ENCODE measurements at regions not wholly inside any gene's neighbourhood (a gene's known extent, or its start where the extent isn't known, plus 50 kb on each side); places are given as distances from the start of the nearest gene placed in this dataset.
"Not testable (repeated sequence)": the region's sequence is repeated elsewhere in the genome, so short reads cannot be mapped to it uniquely, and the experiment has no call there.

GRCh38 chr5:110872963-110873362 is 134.2 kb downstream of the SLC25A46 start:
- DNase-seq, result no peak

GRCh38 chr5:110873773-110874437 is 135.1 kb downstream of the SLC25A46 start:
- no peak for DNase-seq

- DNase-seq, result not testable (repeated sequence)
These were observed 136.3 kb downstream of the SLC25A46 start for GRCh38 chr5:110875115-110875514.

- no peak for DNase-seq
These were observed 139.3 kb downstream of the SLC25A46 start for GRCh38 chr5:110878115-110878514.

GRCh38 chr5:110879675-110880074 is 140.9 kb downstream of the SLC25A46 start:
- DNase-seq, result no peak

GRCh38 chr5:110880413-110880812 is 141.6 kb downstream of the SLC25A46 start:
- no peak for DNase-seq

GRCh38 chr5:110884005-110884404 is 145.2 kb downstream of the SLC25A46 start:
- no peak for DNase-seq

GRCh38 chr5:110887170-110887569 is 148.4 kb downstream of the SLC25A46 start:
- not testable (repeated sequence) for DNase-seq

- not testable (repeated sequence) for DNase-seq
These were observed 155.2 kb downstream of the SLC25A46 start for GRCh38 chr5:110893854-110894483.

GRCh38 chr5:110894805-110895204 is 156.0 kb downstream of the SLC25A46 start:
- no peak for DNase-seq

- DNase-seq, result no peak
These were observed 158.1 kb downstream of the SLC25A46 start for GRCh38 chr5:110896901-110897300.

GRCh38 chr5:110899566-110900412 is 161.0 kb downstream of the SLC25A46 start:
- no peak for DNase-seq

GRCh38 chr5:110900829-110901228 is 162.0 kb downstream of the SLC25A46 start:
- DNase-seq, result no peak

- no peak for DNase-seq
These were observed 165.2 kb downstream of the SLC25A46 start for GRCh38 chr5:110903966-110904365.

- no peak for DNase-seq
These were observed 162.7 kb upstream of the TSLP start for GRCh38 chr5:110908848-110909247.

- DNase-seq, result no peak
These were observed 162.1 kb upstream of the TSLP start for GRCh38 chr5:110909415-110909814.

GRCh38 chr5:110909950-110910349 is 161.6 kb upstream of the TSLP start:
- DNase-seq, result no peak

GRCh38 chr5:110913221-110913620 is 158.3 kb upstream of the TSLP start:
- no peak for DNase-seq

GRCh38 chr5:110916381-110917049 is 155.0 kb upstream of the TSLP start:
- DNase-seq, result no peak

GRCh38 chr5:110917161-110917875 is 154.2 kb upstream of the TSLP start:
- no peak for DNase-seq

GRCh38 chr5:110918683-110919082 is 152.8 kb upstream of the TSLP start:
- DNase-seq, result no peak

- DNase-seq, result no peak
These were observed 147.5 kb upstream of the TSLP start for GRCh38 chr5:110923971-110924370.

GRCh38 chr5:110925398-110925797 is 146.1 kb upstream of the TSLP start:
- DNase-seq, result no peak

Data from NCI-H146 (cell line).